TTC549 (cell line): ENCODE measurements at regions not wholly inside any gene's neighbourhood (a gene's known extent, or its start where the extent isn't known, plus 50 kb on each side); places are given as distances from the start of the nearest gene placed in this dataset.

Experiments
- FAIRE-seq: peaks from 2 replicates; lab custom pipeline; 2012; peaks lifted over from hg19 to GRCh38; lab: Jason Lieb, UNC

DNA sequence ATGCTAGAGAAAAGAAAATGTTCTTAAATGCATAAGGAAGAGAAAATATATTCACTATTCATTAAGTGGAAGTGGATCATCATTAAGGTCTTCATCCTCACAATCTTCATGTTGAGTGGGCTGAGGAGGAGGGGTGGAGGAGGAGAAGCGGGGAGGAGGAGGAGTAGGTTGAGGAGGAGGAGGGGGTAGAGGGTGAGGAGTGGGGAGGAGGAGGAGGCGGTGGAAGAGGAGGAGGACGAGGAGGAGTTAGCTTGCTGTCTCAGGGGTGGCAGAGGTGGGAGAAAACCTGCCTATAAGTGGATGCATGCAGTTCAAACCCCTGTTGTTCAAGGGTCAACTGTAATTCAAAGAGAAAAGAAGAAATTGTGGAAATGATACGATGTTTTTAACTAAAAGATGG, 71.6 kb downstream of the MYEOV start:
- no peak for FAIRE-seq

- no peak for FAIRE-seq
Measured at GRCh38 chr11:69366591-69366990, 72.6 kb downstream of the MYEOV start.

DNA sequence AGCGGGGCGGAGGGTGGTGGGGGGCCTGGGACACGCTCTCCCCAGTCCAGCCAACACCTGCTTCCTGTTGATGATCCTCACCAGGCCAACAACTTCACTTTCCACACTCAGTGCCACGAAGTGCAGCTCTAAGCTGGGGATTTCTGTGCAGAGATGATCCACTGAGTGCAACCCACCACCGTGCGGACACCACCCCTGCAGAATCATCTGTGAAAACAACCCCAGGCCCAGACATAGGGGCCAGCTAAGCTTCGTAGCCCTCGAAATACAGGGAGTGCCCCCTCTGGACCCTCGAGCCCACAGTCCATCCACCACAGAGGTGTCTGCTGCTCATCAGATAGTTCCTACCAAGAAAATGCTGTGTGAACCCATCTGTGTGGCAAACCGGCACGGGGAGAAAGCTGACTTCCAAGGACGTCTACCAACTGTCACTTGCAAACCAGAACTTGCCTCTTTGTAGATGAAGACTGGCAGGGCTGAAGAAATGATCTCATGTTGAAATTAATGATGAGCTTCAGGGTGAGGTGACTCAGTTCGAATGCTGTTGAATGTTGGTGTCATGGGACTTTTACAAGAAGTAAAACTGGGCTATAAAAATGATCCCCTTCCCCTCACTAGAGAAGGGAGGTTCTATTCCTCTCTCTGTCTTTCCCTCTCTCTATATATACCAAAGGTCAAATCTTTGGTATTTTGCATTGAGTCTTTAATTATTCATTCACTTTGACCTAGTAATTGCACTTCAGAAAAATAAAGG, 73.4 kb downstream of the MYEOV start:
- no peak for FAIRE-seq

GRCh38 chr11:69368119-69368880, 74.3 kb downstream of the MYEOV start:
- FAIRE-seq: no peak

GRCh38 chr11:69369210-69369825, 75.4 kb downstream of the MYEOV start:
- FAIRE-seq: no peak

DNA sequence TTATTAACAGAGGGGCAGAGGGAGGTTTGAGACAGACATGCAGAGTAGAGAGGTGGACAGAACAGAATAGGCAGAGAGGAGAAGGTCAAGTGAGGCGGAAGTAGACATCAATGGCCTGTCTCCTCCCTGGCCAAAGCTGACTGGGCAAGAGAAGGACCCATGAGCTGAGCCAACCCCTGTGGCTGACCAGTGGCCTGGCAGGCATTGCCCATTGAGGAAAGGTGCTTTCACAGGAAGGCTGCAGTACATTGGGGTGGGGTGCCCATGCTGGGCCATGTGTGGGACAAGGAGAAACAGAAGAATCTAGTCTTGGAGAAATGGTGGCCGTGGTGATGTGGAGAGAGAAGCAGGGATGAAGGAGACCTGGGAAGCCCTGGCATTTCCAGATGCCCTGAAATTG, 76.0 kb downstream of the MYEOV start:
- FAIRE-seq: no peak

GRCh38 chr11:69370984-69371709, 77.2 kb downstream of the MYEOV start:
- FAIRE-seq: no peak

DNA sequence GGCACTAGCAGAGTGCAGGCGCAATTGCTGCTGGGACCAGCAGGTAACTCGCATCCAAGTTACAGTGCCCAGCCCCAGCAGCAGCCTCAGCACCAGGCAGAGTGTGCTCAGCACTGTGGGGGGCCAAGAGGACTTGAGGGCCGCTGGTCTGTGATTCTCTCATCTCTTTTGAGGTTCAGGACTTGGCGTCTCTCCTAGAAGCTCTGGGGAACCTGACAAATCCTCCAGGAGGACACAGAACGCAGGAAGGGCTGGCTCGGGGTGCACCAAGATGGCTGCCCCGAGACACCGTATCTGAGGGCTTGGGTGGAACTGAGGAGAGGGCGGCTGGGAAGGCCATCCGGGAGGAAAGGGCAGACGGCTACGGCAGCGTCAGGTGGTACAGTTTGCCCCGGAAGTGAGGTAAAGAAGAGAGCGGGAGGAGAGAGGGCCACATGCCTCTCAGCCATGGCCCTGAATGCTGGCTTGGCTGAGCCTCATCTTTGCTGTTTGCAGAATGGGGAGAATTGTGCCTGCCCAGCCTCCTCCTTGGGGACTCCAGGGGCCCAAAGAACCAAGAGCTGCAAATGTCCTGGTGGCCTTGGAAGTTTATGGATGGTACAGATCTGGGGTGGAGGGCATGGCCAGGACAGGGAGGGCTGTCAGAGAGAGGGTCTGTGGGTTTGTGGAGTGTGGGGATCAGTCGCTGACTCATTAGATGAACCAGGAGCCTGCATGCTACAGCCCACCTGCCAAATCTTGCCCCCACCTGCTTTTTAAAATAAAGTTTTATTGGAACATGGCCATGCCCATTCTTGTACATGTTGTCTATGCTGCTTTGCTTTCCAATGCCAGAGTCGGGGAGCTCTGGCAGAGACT, 78.0 kb downstream of the MYEOV start:
- no peak for FAIRE-seq

GRCh38 chr11:69372589-69373250, 78.8 kb downstream of the MYEOV start:
- FAIRE-seq: no peak

DNA sequence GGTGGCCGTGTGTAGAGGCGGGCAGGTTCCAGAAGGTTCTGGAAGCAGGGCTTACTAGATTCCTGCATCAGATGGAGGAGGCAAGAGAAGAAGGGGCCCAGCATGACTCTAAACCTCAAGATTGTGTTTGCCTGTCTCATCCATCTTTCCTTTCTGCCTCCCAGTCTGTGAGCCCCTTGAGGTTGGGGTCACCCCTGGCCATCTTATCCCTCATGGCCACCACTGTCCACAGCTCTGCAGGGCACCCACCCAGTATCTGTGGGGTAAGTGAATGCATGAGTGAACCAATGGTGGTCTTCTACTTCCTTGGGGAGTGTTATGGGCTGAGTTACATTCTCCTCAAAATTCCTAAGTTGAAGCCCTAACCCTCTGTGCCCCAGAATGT, 79.3 kb downstream of the MYEOV start:
- FAIRE-seq: no peak

DNA sequence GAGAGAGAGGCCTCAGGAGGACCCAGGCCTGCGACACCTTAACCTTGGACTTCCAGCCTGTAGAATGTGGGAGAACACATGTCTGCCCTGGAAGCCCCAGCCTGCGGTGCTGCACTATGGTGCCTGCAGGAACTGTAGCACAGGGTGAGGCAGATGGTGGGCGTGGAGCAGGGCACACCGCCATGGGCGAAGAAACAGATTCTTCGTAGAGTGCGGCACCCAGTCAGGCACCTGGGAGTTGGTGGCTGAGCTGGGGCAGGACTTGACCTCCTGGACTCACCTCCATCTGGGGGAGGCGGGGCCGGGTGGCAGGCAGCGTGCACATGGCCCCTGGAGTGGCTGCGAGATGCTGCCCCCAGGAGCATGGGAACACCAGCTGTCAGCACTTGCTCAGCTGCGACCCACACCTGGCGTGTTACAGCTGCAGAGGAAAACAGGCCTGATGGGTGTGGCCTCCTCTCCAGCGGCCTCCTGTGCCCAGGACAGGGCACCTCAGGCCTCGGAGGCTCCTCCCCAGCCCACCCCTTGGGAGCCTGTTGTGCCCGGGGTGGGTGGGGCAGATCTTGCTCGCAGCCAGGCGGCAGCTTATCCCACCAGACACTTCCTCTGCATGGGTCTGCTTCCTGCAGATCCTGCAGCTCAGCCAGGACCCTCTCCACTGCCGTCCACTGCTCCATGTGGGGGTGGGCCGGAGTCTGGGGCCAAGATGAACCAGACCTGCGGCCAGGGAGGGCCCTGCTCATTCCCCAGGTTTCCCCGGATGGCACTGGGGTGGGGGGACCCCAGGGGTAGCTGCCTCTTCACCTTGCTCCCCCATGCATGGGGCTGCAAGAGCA, 80.4 kb downstream of the MYEOV start:
- no peak for FAIRE-seq

DNA sequence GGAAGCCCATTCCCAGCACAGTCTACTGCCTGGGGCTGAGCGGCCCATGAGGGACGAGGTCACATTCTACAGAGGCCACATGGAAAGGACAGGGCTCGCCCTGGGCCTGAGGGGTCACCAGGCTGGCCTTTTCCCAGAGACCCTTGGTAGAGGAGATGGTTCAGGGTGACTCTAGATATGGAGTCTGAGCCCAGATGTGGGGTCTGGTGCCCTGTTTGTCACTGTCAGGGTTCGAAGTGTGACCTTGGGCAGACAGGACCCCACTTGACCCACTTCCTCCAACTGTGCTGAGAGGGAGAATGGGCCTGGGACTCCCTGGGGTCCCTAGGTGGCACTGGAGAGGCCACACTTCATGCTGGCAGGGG, 81.0 kb downstream of the MYEOV start:
- FAIRE-seq: no peak

GRCh38 chr11:69375316-69376154, 81.6 kb downstream of the MYEOV start:
- FAIRE-seq: no peak

DNA sequence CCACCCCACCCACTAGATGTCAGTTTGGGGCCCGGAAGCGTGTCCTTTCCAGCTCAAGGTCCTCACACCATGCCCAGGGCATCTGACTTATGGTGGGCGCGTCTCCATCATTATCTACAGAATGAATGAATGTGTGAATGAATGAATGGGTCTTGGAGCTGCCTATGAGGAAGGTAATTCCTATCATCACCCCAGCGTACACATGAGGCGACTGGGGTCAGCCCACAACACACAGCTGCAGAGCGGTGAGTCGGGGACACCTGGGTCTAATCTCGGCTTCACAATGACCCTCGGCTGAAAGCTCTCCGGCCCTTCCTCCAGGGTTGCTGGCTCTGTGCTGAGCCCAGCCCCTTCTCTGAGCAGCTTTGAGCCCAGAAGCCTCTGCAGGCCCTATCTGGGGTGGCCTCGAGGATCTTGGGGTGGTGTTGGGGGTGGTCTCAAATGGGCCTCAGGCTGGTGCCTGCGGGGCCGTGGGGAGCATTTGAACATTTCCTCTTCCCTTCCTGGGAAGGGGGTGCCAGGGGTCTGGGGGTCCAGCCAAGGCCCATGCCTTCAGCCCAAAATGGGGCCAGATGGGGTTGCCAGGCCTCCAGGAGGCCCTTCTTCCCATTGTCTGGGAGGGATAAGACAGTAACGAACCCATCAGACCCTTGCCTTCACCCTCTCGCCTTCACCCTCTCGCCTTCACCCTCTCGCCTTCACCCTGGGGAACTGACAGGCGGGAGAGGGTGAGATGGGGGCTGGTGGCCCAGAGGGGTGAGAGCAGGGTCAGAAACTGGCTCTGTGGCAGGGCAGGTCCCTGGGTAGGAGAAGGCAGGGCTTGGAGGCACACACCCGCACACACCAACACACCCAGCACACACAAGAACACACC, 82.4 kb downstream of the MYEOV start:
- FAIRE-seq: no peak

DNA sequence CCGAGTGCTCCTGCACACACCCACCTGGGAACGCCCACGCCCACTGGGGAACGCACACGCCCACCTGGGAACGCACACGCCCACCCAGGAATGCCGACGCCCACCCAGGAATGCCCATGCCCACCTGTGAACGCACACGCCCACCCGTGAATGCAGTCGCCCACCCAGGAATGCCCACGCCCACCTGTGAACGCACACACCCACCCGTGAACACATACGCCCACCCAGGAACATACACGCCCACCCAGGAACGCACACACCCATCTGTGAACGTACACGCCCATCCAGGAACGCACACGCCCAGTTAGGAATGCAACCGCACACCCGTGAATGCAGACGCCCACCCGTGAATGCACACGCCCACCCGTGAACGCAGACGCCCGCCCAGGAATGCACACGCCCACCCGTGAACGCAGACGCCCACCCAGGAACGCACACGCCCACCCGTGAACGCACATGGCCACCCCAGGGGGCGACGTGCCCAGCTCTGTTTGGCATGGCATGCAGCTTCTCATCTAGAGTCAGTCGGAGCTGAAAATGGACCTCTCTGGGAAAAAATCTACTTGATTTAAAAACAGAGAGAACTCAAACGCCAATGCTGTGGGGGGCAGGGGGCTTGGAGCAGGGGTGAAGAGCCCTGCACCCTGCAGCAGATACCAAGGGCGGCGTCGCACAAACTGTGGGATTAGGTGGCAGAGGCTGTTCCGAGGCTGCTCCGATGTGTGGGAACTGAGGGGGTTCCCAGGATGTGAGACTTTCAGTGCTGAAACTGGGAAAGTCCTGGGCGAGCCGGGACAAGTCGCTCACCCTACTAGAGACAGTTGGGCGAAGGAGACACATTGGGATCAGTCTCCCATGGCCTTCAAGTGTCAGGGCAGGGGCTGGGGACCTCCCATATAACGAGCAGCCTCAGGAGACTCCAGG, 83.3 kb downstream of the MYEOV start:
- FAIRE-seq: no peak

- FAIRE-seq: no peak
Measured at GRCh38 chr11:69377953-69378302, 84.0 kb downstream of the MYEOV start.
